CD4-positive, alpha-beta T cell (primary cell): ENCODE measurements at regions not wholly inside any gene's neighbourhood (a gene's known extent, or its start where the extent isn't known, plus 50 kb on each side); places are given as distances from the start of the nearest gene placed in this dataset.

Source experiments
- ATAC-seq: fragments of 200-7000 bp; cut with Tn5 transposase; one replicate; pipeline ENCODE4 v1.10.0; 2022; ENCODE audit warnings: mild to moderate bottlenecking; ENCODE audit not compliant: poor library complexity
- CTCF ChIA-PET: fragments of 350-600 bp; sonication (Branson Sonifier 250); formaldehyde crosslinking; loops from one replicate; lab custom pipeline; 2021; ENCODE audit warnings: antibody characterized with exemption, inconsistent platforms; lab: Charles Lee
- POLR2A ChIA-PET: fragments of 350-600 bp; sonication (Branson Sonifier 250); formaldehyde crosslinking; loops from one replicate; lab custom pipeline; 2021; ENCODE audit warnings: antibody characterized with exemption, inconsistent platforms; lab: Charles Lee
- DNase-seq, 14 experiments: peaks; one replicate each; pipeline ENCODE4 v3.0.0-alpha.2; 2013 to 2020; ENCODE audit warnings: mixed read lengths in 2 of 14
- H3K27ac ChIP-seq, 2 donors: one replicate each; pipeline versions ENCODE4 v1.5.1 to v1.7.0; 2013; ENCODE audit warnings: low read length in 2 of 2, low read depth in 1 of 2, mild to moderate bottlenecking in 1 of 2
- H3K27me3 ChIP-seq, 2 experiments: 1 replicate in 1 of 2; 2 replicates in 1 of 2; pipeline versions ENCODE4 v1.6.1 to v1.7.0; 2013; ENCODE audit warnings: low read length in 2 of 2, control low read depth in 1 of 2, mild to moderate bottlenecking in 1 of 2, moderate library complexity in 1 of 2; ENCODE audit not compliant: insufficient read depth in 2 of 2, control insufficient read depth in 1 of 2
- H3K36me3 ChIP-seq: one replicate; pipeline ENCODE4 v1.6.1; 2013; ENCODE audit warnings: low read length, control low read depth; ENCODE audit not compliant: insufficient read depth
- H3K4me1 ChIP-seq: one replicate; pipeline ENCODE4 v1.6.1; 2013; ENCODE audit warnings: low read length, control low read depth; ENCODE audit not compliant: insufficient read depth
- H3K4me3 ChIP-seq: one replicate; pipeline ENCODE4 v1.5.1; 2013; ENCODE audit warnings: mild to moderate bottlenecking, low read length, moderate library complexity
- H3K9me3 ChIP-seq, 2 experiments: 1 replicate in 1 of 2; 2 replicates in 1 of 2; pipeline versions ENCODE4 v1.6.1 to v1.7.0; 2013; ENCODE audit warnings: low read length in 2 of 2, mild to moderate bottlenecking in 2 of 2, control low read depth in 1 of 2, moderate library complexity in 1 of 2; ENCODE audit not compliant: control insufficient read depth in 1 of 2, insufficient read depth in 1 of 2
- H3K27ac Mint-ChIP-seq: one replicate; pipeline ENCODE4 v1.8.0; 2020; ENCODE audit warnings: mixed read lengths
- H3K27me3 Mint-ChIP-seq: one replicate; pipeline ENCODE4 v1.8.0; 2021; ENCODE audit warnings: mixed read lengths
- H3K36me3 Mint-ChIP-seq: one replicate; pipeline ENCODE4 v1.8.0; 2021; ENCODE audit warnings: low read depth, mixed read lengths
- H3K4me1 Mint-ChIP-seq: one replicate; pipeline ENCODE4 v1.8.0; 2021; ENCODE audit warnings: low read depth, mixed read lengths
- H3K4me3 Mint-ChIP-seq: one replicate; pipeline ENCODE4 v1.8.0; 2020; ENCODE audit warnings: mild to moderate bottlenecking, mixed read lengths
- H3K9me3 Mint-ChIP-seq: one replicate; pipeline ENCODE4 v1.8.0; 2020; ENCODE audit warnings: mixed read lengths
- intact Hi-C, 2 experiments: fragments of 100-400 bp; cut with DNase I in 1 of 2; cut with micrococcal nuclease in 1 of 2; formaldehyde crosslinking; loops; one replicate each; pipeline versions ENCODE4 v1.15.1 to v1.9.0; 2023 to 2025; cut with DNase I, micrococcal nuclease
- TF ChIP-seq, protein P1 (sequence below): fragments of 200-600 bp; IDR thresholded peaks from one replicate; pipeline ENCODE4 v1.8.0; 2022; ENCODE audit warnings: antibody characterized with exemption, mild to moderate bottlenecking

DNA sequence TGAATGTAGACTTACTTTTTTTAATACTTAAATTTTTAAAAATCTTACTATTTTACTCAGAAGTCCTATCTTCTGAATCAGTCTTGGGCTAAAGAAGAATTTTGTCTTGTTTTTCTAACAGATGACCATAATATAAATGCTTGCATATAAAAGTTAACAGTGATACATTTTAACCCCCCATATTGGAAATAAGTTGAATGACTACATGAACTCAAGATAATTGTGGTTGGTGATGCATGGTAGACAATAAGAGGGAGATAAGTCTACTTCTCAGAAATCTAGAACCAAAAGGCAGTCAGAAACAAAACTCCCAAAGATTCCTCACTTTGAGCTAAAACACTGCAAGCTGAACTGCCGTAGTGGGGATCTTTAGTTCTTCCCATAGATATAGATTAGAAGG lies 868.4 kb upstream of the SOX9 start:
- H3K36me3 ChIP-seq = no peaks in the 10 kb centered on the region

DNA sequence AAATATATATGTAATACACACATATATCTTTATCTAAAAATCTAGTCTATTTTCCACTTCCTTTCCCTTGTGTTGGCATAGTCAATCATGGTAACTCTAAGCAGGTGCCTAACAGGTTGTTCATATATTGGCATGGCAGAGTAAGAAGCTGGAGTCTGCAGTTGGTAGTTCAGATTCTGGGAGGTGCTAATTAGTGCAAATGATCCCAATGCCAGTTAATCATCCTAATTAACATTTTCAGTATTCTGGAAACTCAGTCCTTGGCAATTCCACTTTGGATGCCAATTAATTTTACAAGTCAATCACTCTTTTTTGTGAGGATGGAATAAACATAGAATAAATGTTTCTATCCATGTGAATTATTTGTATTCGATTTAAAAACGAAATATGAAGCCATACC lies 863.7 kb upstream of the SOX9 start:
- H3K36me3 Mint-ChIP-seq = no peaks in the 10 kb centered on the region
- ATAC-seq (no peak), DNase-seq (no peak)
- POLR2A ChIA-PET = no interaction called here
- no peaks in the 10 kb centered on the region for H3K9me3 ChIP-seq
- no peaks in the 10 kb centered on the region for H3K4me1 ChIP-seq
- H3K36me3 ChIP-seq = no peaks in the 10 kb centered on the region
- peaks cover 6% of the 10 kb centered on the region for H3K9me3 Mint-ChIP-seq
- no peak overlapping the region for H3K27ac ChIP-seq
- CTCF ChIA-PET = no interaction called here
- no peak overlapping the region for H3K27ac Mint-ChIP-seq
- intact Hi-C loops = no loop called here
- H3K27me3 ChIP-seq = no peaks in the 10 kb centered on the region
- no peak overlapping the region for H3K4me3 ChIP-seq
- H3K27me3 Mint-ChIP-seq = no peaks in the 10 kb centered on the region
- H3K4me3 Mint-ChIP-seq = no peak overlapping the region
- no peaks in the 10 kb centered on the region for H3K4me1 Mint-ChIP-seq
- TF ChIP-seq, protein P1, sequence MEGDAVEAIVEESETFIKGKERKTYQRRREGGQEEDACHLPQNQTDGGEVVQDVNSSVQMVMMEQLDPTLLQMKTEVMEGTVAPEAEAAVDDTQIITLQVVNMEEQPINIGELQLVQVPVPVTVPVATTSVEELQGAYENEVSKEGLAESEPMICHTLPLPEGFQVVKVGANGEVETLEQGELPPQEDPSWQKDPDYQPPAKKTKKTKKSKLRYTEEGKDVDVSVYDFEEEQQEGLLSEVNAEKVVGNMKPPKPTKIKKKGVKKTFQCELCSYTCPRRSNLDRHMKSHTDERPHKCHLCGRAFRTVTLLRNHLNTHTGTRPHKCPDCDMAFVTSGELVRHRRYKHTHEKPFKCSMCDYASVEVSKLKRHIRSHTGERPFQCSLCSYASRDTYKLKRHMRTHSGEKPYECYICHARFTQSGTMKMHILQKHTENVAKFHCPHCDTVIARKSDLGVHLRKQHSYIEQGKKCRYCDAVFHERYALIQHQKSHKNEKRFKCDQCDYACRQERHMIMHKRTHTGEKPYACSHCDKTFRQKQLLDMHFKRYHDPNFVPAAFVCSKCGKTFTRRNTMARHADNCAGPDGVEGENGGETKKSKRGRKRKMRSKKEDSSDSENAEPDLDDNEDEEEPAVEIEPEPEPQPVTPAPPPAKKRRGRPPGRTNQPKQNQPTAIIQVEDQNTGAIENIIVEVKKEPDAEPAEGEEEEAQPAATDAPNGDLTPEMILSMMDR = no peak

More for the DNA sequence above, 868.4 kb upstream of the SOX9 start:
- Mint-ChIP-seq H3K9me3 (peaks cover 3% of the 10 kb centered on the region), H3K4me1 (no peaks in the 10 kb centered on the region), H3K27ac (no peak overlapping the region), H3K36me3 (no peaks in the 10 kb centered on the region), H3K4me3 (no peak overlapping the region), H3K27me3 (no peaks in the 10 kb centered on the region)
- ChIA-PET POLR2A (no interaction called here), CTCF (no interaction called here)
- DNase-seq (no peak), ATAC-seq (no peak)
- Histone ChIP-seq H3K9me3 (peaks cover 0 to 4% of the 10 kb centered on the region in 2 experiments), H3K4me1 (no peaks in the 10 kb centered on the region), H3K27me3 (no peaks in the 10 kb centered on the region), H3K27ac (no peak overlapping the region), H3K4me3 (no peak overlapping the region)
- TF ChIP-seq, protein P1 = no peak
- intact Hi-C loops = no loop called here

DNA sequence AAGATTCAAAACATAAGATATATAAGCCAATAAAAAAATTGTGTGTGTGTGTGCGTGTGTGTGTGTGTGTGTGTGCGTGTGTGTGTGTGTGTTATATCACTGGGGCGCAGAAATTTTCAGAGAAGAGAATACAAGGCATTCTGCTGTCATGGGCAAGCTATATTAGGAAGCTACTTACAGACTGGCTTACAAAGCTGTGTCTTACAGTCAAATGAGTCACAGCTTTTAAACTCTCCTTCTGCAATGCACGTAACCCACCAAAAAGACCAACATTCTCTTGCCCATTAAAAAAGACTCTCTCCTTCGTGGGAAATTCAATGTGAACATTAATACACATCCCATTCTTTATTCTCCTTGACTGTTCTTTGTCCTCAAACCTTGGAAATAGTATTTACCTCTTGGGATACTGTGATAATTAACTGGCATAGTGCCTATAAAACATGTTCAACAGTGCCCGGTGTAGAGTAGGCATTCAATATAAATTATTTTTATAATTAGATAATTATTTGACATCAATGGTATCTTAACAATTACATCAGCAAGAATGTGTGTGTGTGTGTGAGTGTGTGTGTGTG lies 860.4 kb upstream of the SOX9 start:
- Histone ChIP-seq H3K27me3 (no peaks in the 10 kb centered on the region), H3K4me3 (no peak overlapping the region), H3K36me3 (no peaks in the 10 kb centered on the region), H3K9me3 (no peaks in the 10 kb centered on the region), H3K4me1 (no peaks in the 10 kb centered on the region), H3K27ac (no peak overlapping the region)
- no peak for DNase-seq
- intact Hi-C loops = no loop called here
- no peak for ATAC-seq
- peaks cover 11% of the 10 kb centered on the region for H3K9me3 Mint-ChIP-seq
- no peaks in the 10 kb centered on the region for H3K4me1 Mint-ChIP-seq
- no peaks in the 10 kb centered on the region for H3K36me3 Mint-ChIP-seq
- H3K27ac Mint-ChIP-seq = no peak overlapping the region
- CTCF ChIA-PET = no interaction called here
- TF ChIP-seq, protein P1 = no peak
- no peak overlapping the region for H3K4me3 Mint-ChIP-seq
- no peaks in the 10 kb centered on the region for H3K27me3 Mint-ChIP-seq
- POLR2A ChIA-PET = no interaction called here
